Nephron progenitor cell (in vitro differentiated cells): ENCODE measurements at regions not wholly inside any gene's neighbourhood (a gene's known extent, or its start where the extent isn't known, plus 50 kb on each side); places are given as distances from the start of the nearest gene placed in this dataset.
"Not testable (repeated sequence)": the region's sequence is repeated elsewhere in the genome, so short reads cannot be mapped to it uniquely, and the experiment has no call there.

Experiments used
- DNase-seq: peaks from one replicate; pipeline ENCODE4 v3.0.0; 2021
- H3K27ac Mint-ChIP-seq: 2 replicates; pipeline ENCODE4 v1.8.0; 2021; ENCODE audit warnings: mild to moderate bottlenecking, moderate library complexity, mixed read lengths
- H3K27me3 Mint-ChIP-seq: 2 replicates; pipeline ENCODE4 v1.8.0; 2021; ENCODE audit warnings: mild to moderate bottlenecking, low read depth, mixed read lengths; ENCODE audit not compliant: poor library complexity
- H3K36me3 Mint-ChIP-seq: 2 replicates; pipeline ENCODE4 v1.8.0; 2021; ENCODE audit warnings: low read depth, mixed read lengths
- H3K4me1 Mint-ChIP-seq: 2 replicates; pipeline ENCODE4 v1.8.0; 2021; ENCODE audit warnings: mixed read lengths
- H3K4me3 Mint-ChIP-seq: 2 replicates; pipeline ENCODE4 v1.8.0; 2021; ENCODE audit warnings: mild to moderate bottlenecking, moderate library complexity, mixed read lengths
- H3K9me3 Mint-ChIP-seq: 2 replicates; pipeline ENCODE4 v1.8.0; 2021; ENCODE audit warnings: mild to moderate bottlenecking, moderate library complexity, mixed read lengths
- CTCF ChIP-seq: fragments of 200-600 bp; sonication (generic); IDR thresholded peaks from 2 replicates; pipeline ENCODE4 v1.5.0; 2021; ENCODE audit warnings: antibody characterized with exemption

GRCh38 chr2:122041455-122041854 lies 286.0 kb downstream of the TSN start:
- Mint-ChIP-seq H3K4me3 (no peak overlapping the region), H3K9me3 (peaks cover 13% of the 10 kb centered on the region), H3K36me3 (no peaks in the 10 kb centered on the region), H3K27me3 (peaks cover 4% of the 10 kb centered on the region), H3K27ac (no peak overlapping the region), H3K4me1 (no peaks in the 10 kb centered on the region)
- DNase-seq: no peak
- no peak for TF ChIP-seq CTCF

GRCh38 chr2:122051659-122052058 lies 296.2 kb downstream of the TSN start:
- H3K36me3 Mint-ChIP-seq: not testable (repeated sequence)
- peaks cover 13% of the 10 kb centered on the region for H3K4me1 Mint-ChIP-seq

GRCh38 chr2:122055521-122055931 lies 300.1 kb downstream of the TSN start:
- Mint-ChIP-seq H3K9me3 (peaks cover 26% of the 10 kb centered on the region), H3K27me3 (peaks cover 2% of the 10 kb centered on the region), H3K36me3 (peaks cover 5% of the 10 kb centered on the region), H3K27ac (no peak overlapping the region), H3K4me3 (no peak overlapping the region), H3K4me1 (peaks cover 13% of the 10 kb centered on the region)
- TF ChIP-seq CTCF: no peak
- no peak for DNase-seq

More at GRCh38 chr2:122051659-122052058, 296.2 kb downstream of the TSN start:
- H3K9me3 Mint-ChIP-seq: peaks cover 31% of the 10 kb centered on the region
- not testable (repeated sequence) for DNase-seq, H3K27me3 Mint-ChIP-seq, H3K4me3 Mint-ChIP-seq, H3K27ac Mint-ChIP-seq

GRCh38 chr2:122056853-122057252 lies 301.4 kb downstream of the TSN start:
- Mint-ChIP-seq H3K27ac (no peak overlapping the region), H3K4me1 (peaks cover 13% of the 10 kb centered on the region), H3K36me3 (peaks cover 5% of the 10 kb centered on the region), H3K27me3 (peaks cover 2% of the 10 kb centered on the region), H3K4me3 (no peak overlapping the region), H3K9me3 (peaks cover 25% of the 10 kb centered on the region)
- TF ChIP-seq CTCF: no peak
- DNase-seq: no peak

- no peaks in the 10 kb centered on the region for H3K9me3 Mint-ChIP-seq
- no peaks in the 10 kb centered on the region for H3K36me3 Mint-ChIP-seq
- no peaks in the 10 kb centered on the region for H3K4me1 Mint-ChIP-seq
- no peak for TF ChIP-seq CTCF
- H3K4me3 Mint-ChIP-seq: no peak overlapping the region
- no peak for DNase-seq
- H3K27ac Mint-ChIP-seq: no peak overlapping the region
- H3K27me3 Mint-ChIP-seq: no peaks in the 10 kb centered on the region
Measured at GRCh38 chr2:122061206-122061605, 305.8 kb downstream of the TSN start.

- no peaks in the 10 kb centered on the region for H3K9me3 Mint-ChIP-seq
- no peaks in the 10 kb centered on the region for H3K27me3 Mint-ChIP-seq
- no peaks in the 10 kb centered on the region for H3K36me3 Mint-ChIP-seq
- DNase-seq: no peak
- H3K27ac Mint-ChIP-seq: no peak overlapping the region
- H3K4me3 Mint-ChIP-seq: no peak overlapping the region
- no peak for TF ChIP-seq CTCF
- H3K4me1 Mint-ChIP-seq: no peaks in the 10 kb centered on the region
Measured at GRCh38 chr2:122061831-122062230, 306.4 kb downstream of the TSN start.
